ENCODE measurements at regions not wholly inside any gene's neighbourhood (a gene's known extent, or its start where the extent isn't known, plus 50 kb on each side); places are given as distances from the start of the nearest gene placed in this dataset.

GRCh38 chr2:204225671-204226073 is 289.1 kb downstream of the ICOS start:
- in situ Hi-C loops (cut with HindIII; ENCODE audit: low pct_unique_long_range_greater_than_20kb, low sequenced_read_pairs): no loop called here
- DNase-seq (ENCODE audit: low read depth, low spot score): no peak

- DNase-seq (ENCODE audit: low read depth, low spot score): no peak
- in situ Hi-C loops (cut with HindIII; ENCODE audit: low pct_unique_long_range_greater_than_20kb, low sequenced_read_pairs): no loop called here
Observed at GRCh38 chr2:204226305-204226880, 289.8 kb downstream of the ICOS start.

GRCh38 chr2:204228169-204228886 is 291.8 kb downstream of the ICOS start:
- no peak for DNase-seq (ENCODE audit: low read depth, low spot score)
- in situ Hi-C loops (cut with HindIII; ENCODE audit: low pct_unique_long_range_greater_than_20kb, low sequenced_read_pairs): no loop called here

- no peak for DNase-seq (ENCODE audit: low read depth, low spot score)
- in situ Hi-C loops (cut with HindIII; ENCODE audit: low pct_unique_long_range_greater_than_20kb, low sequenced_read_pairs): no loop called here
Observed at GRCh38 chr2:204234248-204234647, 297.7 kb downstream of the ICOS start.

GRCh38 chr2:204234879-204235278 is 298.3 kb downstream of the ICOS start:
- DNase-seq (ENCODE audit: low read depth, low spot score): no peak
- in situ Hi-C loops (cut with HindIII; ENCODE audit: low pct_unique_long_range_greater_than_20kb, low sequenced_read_pairs): no loop called here

GRCh38 chr2:204237416-204237815 is 300.9 kb downstream of the ICOS start:
- no peak for DNase-seq (ENCODE audit: low read depth, low spot score)
- in situ Hi-C loops (cut with HindIII; ENCODE audit: low pct_unique_long_range_greater_than_20kb, low sequenced_read_pairs): no loop called here

- no peak for DNase-seq (ENCODE audit: low read depth, low spot score)
- in situ Hi-C loops (cut with HindIII; ENCODE audit: low pct_unique_long_range_greater_than_20kb, low sequenced_read_pairs): no loop called here
Observed at GRCh38 chr2:204239411-204240165, 303.0 kb downstream of the ICOS start.

GRCh38 chr2:204240961-204241360 is 304.3 kb upstream of the PARD3B start:
- in situ Hi-C loops (cut with HindIII; ENCODE audit: low pct_unique_long_range_greater_than_20kb, low sequenced_read_pairs): no loop called here
- no peak for DNase-seq (ENCODE audit: low read depth, low spot score)

- in situ Hi-C loops (cut with HindIII; ENCODE audit: low pct_unique_long_range_greater_than_20kb, low sequenced_read_pairs): no loop called here
- no peak for DNase-seq (ENCODE audit: low read depth, low spot score)
Observed at GRCh38 chr2:204249437-204249836, 295.8 kb upstream of the PARD3B start.

GRCh38 chr2:204250692-204251091 is 294.6 kb upstream of the PARD3B start:
- in situ Hi-C loops (cut with HindIII; ENCODE audit: low pct_unique_long_range_greater_than_20kb, low sequenced_read_pairs): no loop called here
- no peak for DNase-seq (ENCODE audit: low read depth, low spot score)

- in situ Hi-C loops (cut with HindIII; ENCODE audit: low pct_unique_long_range_greater_than_20kb, low sequenced_read_pairs): no loop called here
- DNase-seq (ENCODE audit: low read depth, low spot score): no peak
Observed at GRCh38 chr2:204251158-204251997, 293.9 kb upstream of the PARD3B start.

GRCh38 chr2:204251998-204252376 is 293.3 kb upstream of the PARD3B start:
- DNase-seq (ENCODE audit: low read depth, low spot score): peak; percentile 50
- in situ Hi-C loops (cut with HindIII; ENCODE audit: low pct_unique_long_range_greater_than_20kb, low sequenced_read_pairs): no loop called here

GRCh38 chr2:204255071-204255470 is 290.2 kb upstream of the PARD3B start:
- no peak for DNase-seq (ENCODE audit: low read depth, low spot score)
- in situ Hi-C loops (cut with HindIII; ENCODE audit: low pct_unique_long_range_greater_than_20kb, low sequenced_read_pairs): no loop called here

GRCh38 chr2:204255526-204255925 is 289.7 kb upstream of the PARD3B start:
- in situ Hi-C loops (cut with HindIII; ENCODE audit: low pct_unique_long_range_greater_than_20kb, low sequenced_read_pairs): no loop called here
- DNase-seq (ENCODE audit: low read depth, low spot score): no peak

GRCh38 chr2:204257781-204258180 is 287.5 kb upstream of the PARD3B start:
- DNase-seq (ENCODE audit: low read depth, low spot score): no peak
- in situ Hi-C loops (cut with HindIII; ENCODE audit: low pct_unique_long_range_greater_than_20kb, low sequenced_read_pairs): no loop called here

- no peak for DNase-seq (ENCODE audit: low read depth, low spot score)
- in situ Hi-C loops (cut with HindIII; ENCODE audit: low pct_unique_long_range_greater_than_20kb, low sequenced_read_pairs): no loop called here
Observed at GRCh38 chr2:204258890-204259289, 286.4 kb upstream of the PARD3B start.

- DNase-seq (ENCODE audit: low read depth, low spot score): peak; percentile 79
- in situ Hi-C loops (cut with HindIII; ENCODE audit: low pct_unique_long_range_greater_than_20kb, low sequenced_read_pairs): no loop called here
Observed at GRCh38 chr2:204260162-204260877, 285.0 kb upstream of the PARD3B start.
